ENCODE measurements at regions not wholly inside any gene's neighbourhood (a gene's known extent, or its start where the extent isn't known, plus 50 kb on each side); places are given as distances from the start of the nearest gene placed in this dataset.

DNA sequence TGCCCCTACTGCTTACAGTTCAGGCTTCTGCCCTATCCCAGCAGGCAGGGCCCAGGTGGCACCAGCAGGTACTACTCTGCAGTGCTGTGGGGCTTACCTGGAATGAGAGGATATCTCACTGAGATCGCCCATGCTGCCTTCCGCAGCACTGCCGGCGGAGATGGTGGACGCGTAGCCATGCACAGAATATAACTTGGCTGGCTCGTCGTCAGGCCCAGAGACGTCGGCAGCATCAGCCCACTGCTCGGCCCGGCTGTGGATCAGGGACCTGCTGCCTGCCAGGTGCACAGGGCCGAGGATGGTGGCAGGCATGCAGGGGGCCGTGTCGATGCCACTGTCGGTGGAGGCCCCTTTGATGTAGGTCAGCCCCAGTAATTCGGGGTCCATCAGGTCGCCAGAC lies 190.9 kb downstream of the SIPA1L2 start:
- TF ChIP-seq CTCF (IDR thresholded peaks at IDR 0.05; ENCODE audit: low read depth, low read length, poor library complexity, severe bottlenecking): no peak
- no peak for TF ChIP-seq EZH2phosphoT487 (IDR thresholded peaks at IDR 0.05; ENCODE audit: borderline replicate concordance, low read length)

Measured in DOHH2 (cell line).